Spleen (tissue), 7 donors: ENCODE measurements at regions not wholly inside any gene's neighbourhood (a gene's known extent, or its start where the extent isn't known, plus 50 kb on each side); places are given as distances from the start of the nearest gene placed in this dataset.

Source experiments
- POLR2A ChIP-seq, 3 donors: fragments of 450-650 bp; IDR thresholded peaks; one replicate each; pipeline ENCODE4 v1.5.1; 2017; ENCODE audit warnings: antibody characterized with exemption in 3 of 3, mild to moderate bottlenecking in 1 of 3
- POLR2AphosphoS5 ChIP-seq, 3 donors: sonication (generic); formaldehyde crosslinking; IDR thresholded peaks; one replicate each; pipeline ENCODE4 v1.5.1; 2017; ENCODE audit warnings: antibody characterized with exemption in 3 of 3
- TF ChIP-seq, protein P1 (sequence below), 11 experiments: fragments of 200-600 bp in 7 of 11; fragments of 450-650 bp in 4 of 11; sonication (generic) in 4 of 11; IDR thresholded peaks in 8 of 11; conservative IDR thresholded peaks in 3 of 11; 1 replicate in 7 of 11; 2 replicates in 4 of 11; pipeline versions ENCODE4 v1.4.0 to v1.8.0; 2016 to 2021; ENCODE audit warnings: antibody characterized with exemption in 11 of 11, inconsistent platforms in 4 of 11, mild to moderate bottlenecking in 1 of 11
- donor health status: DM: no; HTN: no; CAD: no; lungs with moderate emphysema.
- donor health status: DM: no; HTN: no; CAD: no.
- donor health status: DM: no; HTN: no; CAD: no.

DNA sequence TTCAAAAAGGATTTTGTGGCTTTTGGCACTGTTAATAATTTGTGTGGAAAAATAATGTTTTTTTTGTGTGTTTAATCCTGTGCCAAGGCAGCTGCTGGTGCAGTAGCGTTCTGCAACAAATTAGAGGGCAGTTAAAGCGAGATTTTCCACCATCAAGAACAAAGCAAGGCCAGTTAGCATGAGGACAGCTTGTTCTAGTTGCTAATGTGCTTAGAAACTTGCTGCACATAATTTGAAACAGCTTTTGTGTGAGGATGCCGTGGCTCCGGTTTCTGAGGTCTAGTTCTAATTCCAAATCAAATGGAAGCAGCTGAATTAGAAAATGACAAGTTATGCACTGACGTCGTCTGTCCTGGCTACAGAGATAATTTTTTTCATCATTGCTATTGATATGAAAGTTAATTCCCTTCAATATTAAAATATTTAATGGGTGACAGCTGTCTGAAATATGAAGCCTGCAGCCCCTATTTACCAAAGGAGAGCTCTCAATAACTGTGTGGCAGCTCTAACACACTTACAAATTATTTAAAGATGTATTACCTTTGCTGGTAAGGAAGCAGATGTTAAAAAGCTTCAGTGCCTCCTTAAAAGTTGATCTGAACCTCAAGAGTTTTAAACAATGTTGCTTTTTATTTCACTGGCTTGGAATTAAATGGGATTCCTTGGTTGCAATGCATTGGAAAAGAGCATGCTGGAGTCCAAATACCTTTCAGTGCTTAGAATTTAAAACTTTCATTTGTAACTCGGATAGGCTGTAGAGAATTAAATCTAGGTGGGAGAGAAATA lies 128.6 kb downstream of the SPATA31D1 start:
- TF ChIP-seq, protein P1, sequence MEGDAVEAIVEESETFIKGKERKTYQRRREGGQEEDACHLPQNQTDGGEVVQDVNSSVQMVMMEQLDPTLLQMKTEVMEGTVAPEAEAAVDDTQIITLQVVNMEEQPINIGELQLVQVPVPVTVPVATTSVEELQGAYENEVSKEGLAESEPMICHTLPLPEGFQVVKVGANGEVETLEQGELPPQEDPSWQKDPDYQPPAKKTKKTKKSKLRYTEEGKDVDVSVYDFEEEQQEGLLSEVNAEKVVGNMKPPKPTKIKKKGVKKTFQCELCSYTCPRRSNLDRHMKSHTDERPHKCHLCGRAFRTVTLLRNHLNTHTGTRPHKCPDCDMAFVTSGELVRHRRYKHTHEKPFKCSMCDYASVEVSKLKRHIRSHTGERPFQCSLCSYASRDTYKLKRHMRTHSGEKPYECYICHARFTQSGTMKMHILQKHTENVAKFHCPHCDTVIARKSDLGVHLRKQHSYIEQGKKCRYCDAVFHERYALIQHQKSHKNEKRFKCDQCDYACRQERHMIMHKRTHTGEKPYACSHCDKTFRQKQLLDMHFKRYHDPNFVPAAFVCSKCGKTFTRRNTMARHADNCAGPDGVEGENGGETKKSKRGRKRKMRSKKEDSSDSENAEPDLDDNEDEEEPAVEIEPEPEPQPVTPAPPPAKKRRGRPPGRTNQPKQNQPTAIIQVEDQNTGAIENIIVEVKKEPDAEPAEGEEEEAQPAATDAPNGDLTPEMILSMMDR (IDR thresholded peaks at IDR 0.05 in 8 of 11, conservative IDR thresholded peaks at IDR 0.05 in 3 of 11): no peak
- no peak for TF ChIP-seq POLR2A (IDR thresholded peaks at IDR 0.05)
- TF ChIP-seq POLR2AphosphoS5 (IDR thresholded peaks at IDR 0.05): no peak
